ENCODE measurements at regions not wholly inside any gene's neighbourhood (a gene's known extent, or its start where the extent isn't known, plus 50 kb on each side); places are given as distances from the start of the nearest gene placed in this dataset.
A peak's percentile ranks its signal among the peaks of the same experiment; 100 is the strongest.

DNA sequence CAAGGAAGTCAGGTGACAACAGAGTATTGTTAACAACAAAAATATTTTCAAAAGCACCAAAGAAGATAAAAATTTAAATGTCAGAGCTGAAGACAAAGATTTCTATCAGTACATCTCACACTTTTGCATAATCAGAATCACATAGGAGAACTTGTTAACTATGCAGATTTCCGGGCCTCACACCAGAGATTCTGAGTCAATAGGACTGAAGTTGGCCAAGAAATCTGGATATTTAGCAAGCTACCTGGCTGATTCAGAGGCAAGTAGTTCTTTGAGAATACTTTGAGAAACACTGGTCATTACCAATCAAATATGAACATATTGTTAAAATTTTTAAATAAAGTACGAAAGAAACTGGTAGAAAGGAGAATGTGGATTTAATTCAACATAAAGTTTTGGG lies 80.5 kb upstream of the GLIS3 start:
- Histone ChIP-seq H3K27me3 (no peaks in the 10 kb centered on the region), H3K4me1 (no peaks in the 10 kb centered on the region), H3K36me3 (no peaks in the 10 kb centered on the region), H3K27ac (no peak overlapping the region), H3K9me3 (no peaks in the 10 kb centered on the region), H3K4me3 (no peak overlapping the region)
- WGBS, 2 donors = 91 to 94% methylated on average over 2 of the region's 2 CpGs
- DNase-seq (no peak), ATAC-seq (ENCODE audit: low FRiP score in 2 of 2) (no peak)
- no peak for TF ChIP-seq POLR2A (IDR thresholded peaks at IDR 0.05)
- no peak for TF ChIP-seq POLR2AphosphoS5 (IDR thresholded peaks at IDR 0.05)
- TF ChIP-seq EP300 (IDR thresholded peaks at IDR 0.05) = no peak
- no peak for TF ChIP-seq CTCF (IDR thresholded peaks at IDR 0.05)

GRCh38 chr9:4375424-4376200 lies 75.7 kb upstream of the GLIS3 start:
- no peaks in the 10 kb centered on the region for H3K9me3 ChIP-seq
- TF ChIP-seq CTCF (IDR thresholded peaks at IDR 0.05) = peak in 3 of 6 experiments; percentile 7 to 29 (median 13)
- no peak for TF ChIP-seq POLR2A (IDR thresholded peaks at IDR 0.05)
- ATAC-seq (ENCODE audit: low FRiP score in 2 of 2) (peak in 1 of 2 donors; percentile 41), DNase-seq (no peak)
- WGBS, 2 donors = 44 to 46% methylated on average over 7 of the region's 7 CpGs
- H3K27me3 ChIP-seq = no peaks in the 10 kb centered on the region
- H3K4me1 ChIP-seq = no peaks in the 10 kb centered on the region
- no peaks in the 10 kb centered on the region for H3K36me3 ChIP-seq
- H3K4me3 ChIP-seq = no peak overlapping the region
- no peak overlapping the region for H3K27ac ChIP-seq

GRCh38 chr9:4371108-4371507 lies 71.2 kb upstream of the GLIS3 start:
- ATAC-seq (ENCODE audit: low FRiP score in 2 of 2) (peak in 1 of 2 donors; percentile 69), DNase-seq (peak in 1 of 2 donors; percentile 22)
- no peak overlapping the region for H3K4me3 ChIP-seq
- no peaks in the 10 kb centered on the region for H3K9me3 ChIP-seq
- no peaks in the 10 kb centered on the region for H3K36me3 ChIP-seq
- WGBS, 2 donors = 56 to 84% methylated on average over 4 to 5 of the region's 5 CpGs
- H3K27me3 ChIP-seq = no peaks in the 10 kb centered on the region
- no peak for TF ChIP-seq POLR2A (IDR thresholded peaks at IDR 0.05)
- TF ChIP-seq CTCF (IDR thresholded peaks at IDR 0.05) = no peak
- TF ChIP-seq POLR2AphosphoS5 (IDR thresholded peaks at IDR 0.05) = no peak
- H3K27ac ChIP-seq = no peak overlapping the region
- no peaks in the 10 kb centered on the region for H3K4me1 ChIP-seq

DNA sequence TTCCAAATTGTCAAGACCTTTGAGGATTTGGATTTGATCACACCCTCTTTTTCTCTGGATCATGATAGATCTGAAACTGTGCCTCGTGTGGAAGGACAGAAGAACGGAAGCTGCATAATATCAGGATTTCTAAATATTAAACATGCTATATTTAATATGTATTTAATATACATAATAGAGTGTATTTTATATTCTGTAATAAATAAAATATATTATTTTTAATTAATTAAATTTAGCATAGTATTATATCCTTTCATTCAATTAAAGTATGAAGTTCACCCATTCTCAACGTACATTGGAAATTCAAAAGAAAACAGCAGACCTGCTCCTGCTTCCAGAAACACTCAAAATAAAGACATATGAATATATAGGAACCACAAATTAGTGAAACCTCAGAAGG lies 70.6 kb upstream of the GLIS3 start:
- no peak overlapping the region for H3K27ac ChIP-seq
- DNase-seq (no peak), ATAC-seq (ENCODE audit: low FRiP score in 2 of 2) (no peak)
- no peaks in the 10 kb centered on the region for H3K36me3 ChIP-seq
- H3K9me3 ChIP-seq = no peaks in the 10 kb centered on the region
- H3K4me1 ChIP-seq = no peaks in the 10 kb centered on the region
- H3K4me3 ChIP-seq = no peak overlapping the region
- TF ChIP-seq POLR2A (IDR thresholded peaks at IDR 0.05) (no peak), EP300 (IDR thresholded peaks at IDR 0.05) (no peak), POLR2AphosphoS5 (IDR thresholded peaks at IDR 0.05) (no peak), CTCF (IDR thresholded peaks at IDR 0.05) (no peak)
- 87 to 94% methylated on average over 3 of the region's 3 CpGs for WGBS, 2 donors
- H3K27me3 ChIP-seq = no peaks in the 10 kb centered on the region
